HG03045 (cell line): ENCODE measurements at regions not wholly inside any gene's neighbourhood (a gene's known extent, or its start where the extent isn't known, plus 50 kb on each side); places are given as distances from the start of the nearest gene placed in this dataset.
"Not testable (repeated sequence)": the region's sequence is repeated elsewhere in the genome, so short reads cannot be mapped to it uniquely, and the experiment has no call there.

Experiments used
- ATAC-seq: cut with Tn5 transposase; IDR thresholded peaks from one replicate; pipeline ENCODE4 v1.9.1; 2021; ENCODE audit warnings: mild to moderate bottlenecking, moderate library complexity; ENCODE audit not compliant: unreplicated experiment

- ATAC-seq = no peak
These were observed 50.6 kb upstream of the ZMYND8 start for GRCh38 chr20:47406849-47407682.

GRCh38 chr20:47411161-47411560 lies 54.7 kb upstream of the ZMYND8 start:
- ATAC-seq = no peak

- no peak for ATAC-seq
These were observed 55.6 kb upstream of the ZMYND8 start for GRCh38 chr20:47412083-47412482.

- ATAC-seq = no peak
These were observed 56.7 kb upstream of the ZMYND8 start for GRCh38 chr20:47413189-47413588.

- ATAC-seq = no peak
These were observed 61.0 kb upstream of the ZMYND8 start for GRCh38 chr20:47417245-47418068.

- ATAC-seq = no peak
These were observed 61.7 kb upstream of the ZMYND8 start for GRCh38 chr20:47418069-47418757.

- ATAC-seq = no peak
These were observed 63.5 kb upstream of the ZMYND8 start for GRCh38 chr20:47419953-47420514.

- no peak for ATAC-seq
These were observed 64.6 kb upstream of the ZMYND8 start for GRCh38 chr20:47421076-47421475.

- ATAC-seq = no peak
These were observed 67.1 kb upstream of the ZMYND8 start for GRCh38 chr20:47423586-47423985.

- ATAC-seq = no peak
These were observed 70.6 kb upstream of the ZMYND8 start for GRCh38 chr20:47427067-47427466.

- no peak for ATAC-seq
These were observed 71.2 kb upstream of the ZMYND8 start for GRCh38 chr20:47427746-47428145.

GRCh38 chr20:47428164-47428563 lies 71.7 kb upstream of the ZMYND8 start:
- no peak for ATAC-seq

- ATAC-seq = no peak
These were observed 72.4 kb upstream of the ZMYND8 start for GRCh38 chr20:47428851-47429336.

GRCh38 chr20:47429409-47429808 lies 72.3 kb upstream of the NCOA3 start:
- no peak for ATAC-seq

- ATAC-seq = no peak
These were observed 70.7 kb upstream of the NCOA3 start for GRCh38 chr20:47430862-47431588.

GRCh38 chr20:47432834-47433210 lies 68.9 kb upstream of the NCOA3 start:
- ATAC-seq = no peak

GRCh38 chr20:47434128-47434779 lies 67.4 kb upstream of the NCOA3 start:
- not testable (repeated sequence) for ATAC-seq

- peak; percentile 54 for ATAC-seq
These were observed 63.0 kb upstream of the NCOA3 start for GRCh38 chr20:47438464-47439381.
